NCI-H2196 treated with DMSO at 0.1 percent for 48 hours (cell line): ENCODE measurements at regions not wholly inside any gene's neighbourhood (a gene's known extent, or its start where the extent isn't known, plus 50 kb on each side); places are given as distances from the start of the nearest gene placed in this dataset.

ENCODE experiments used
- DNase-seq: peaks from one replicate; lab custom pipeline; 2025; ENCODE audit not compliant: unreplicated experiment; lab: John Stamatoyannopoulos, UW

DNA sequence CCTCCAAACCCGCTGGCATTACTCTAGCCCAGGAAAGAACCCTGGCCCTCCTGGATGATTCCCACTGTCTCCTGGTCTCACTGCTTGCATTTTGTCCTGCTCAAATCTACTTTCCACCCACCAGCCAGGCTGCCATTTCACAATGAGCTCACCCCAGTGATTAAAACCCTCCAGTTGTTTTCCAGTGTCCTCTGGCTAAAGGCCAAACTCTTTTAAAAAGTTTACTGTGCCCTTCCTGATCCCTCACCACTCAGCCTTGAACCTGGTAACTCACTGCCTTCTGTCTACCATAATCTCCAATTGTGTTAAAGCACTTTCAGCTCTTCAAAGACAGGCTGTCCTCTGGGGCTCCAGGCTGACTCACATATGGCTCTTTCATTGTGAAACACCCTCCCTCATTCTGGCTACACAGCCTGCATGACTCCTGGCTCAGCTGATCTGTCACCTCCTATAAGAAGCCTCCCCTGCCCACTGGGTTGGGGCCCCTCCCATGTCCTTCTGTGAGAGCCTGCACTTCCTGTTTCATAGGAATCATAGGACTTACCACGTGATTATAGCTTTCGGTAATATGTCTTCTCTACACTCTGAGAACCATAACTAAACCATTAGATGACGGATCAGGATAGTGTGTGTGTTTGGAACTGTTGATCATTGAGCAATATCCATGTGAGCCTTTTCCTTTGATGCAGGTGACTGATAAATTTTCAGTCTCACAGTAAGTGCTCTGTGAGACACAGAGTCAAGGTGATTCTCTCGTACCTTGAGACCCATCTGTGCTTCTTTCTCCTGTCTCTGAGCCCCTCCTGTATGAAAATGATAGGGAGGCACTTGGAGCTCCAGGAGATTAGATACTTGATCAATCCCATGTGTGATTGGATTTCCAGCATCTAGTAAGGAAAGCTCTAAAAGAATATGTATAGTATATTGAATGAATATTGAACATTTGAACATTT is 590.8 kb upstream of the ID2 start:
- DNase-seq, result no peak

DNA sequence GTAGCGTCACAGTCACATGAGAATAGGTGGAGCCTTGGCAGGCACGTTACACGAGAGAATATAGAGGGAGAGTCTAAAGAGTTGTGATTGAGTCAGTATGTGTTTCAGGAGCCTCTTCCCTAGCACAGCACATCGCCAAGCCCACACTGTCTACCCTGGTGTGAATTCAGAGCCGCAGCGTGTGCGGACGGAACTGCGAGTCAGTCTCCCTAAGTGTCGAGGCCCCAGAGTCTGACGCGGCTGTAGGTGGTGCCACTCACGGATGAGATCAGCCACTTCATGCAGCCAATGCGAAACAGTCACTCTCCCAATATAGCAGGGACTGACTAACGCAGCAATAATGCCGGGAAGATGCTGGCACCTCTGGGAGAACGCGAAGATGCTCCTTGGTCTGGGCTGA is 587.3 kb upstream of the ID2 start:
- no peak for DNase-seq

DNA sequence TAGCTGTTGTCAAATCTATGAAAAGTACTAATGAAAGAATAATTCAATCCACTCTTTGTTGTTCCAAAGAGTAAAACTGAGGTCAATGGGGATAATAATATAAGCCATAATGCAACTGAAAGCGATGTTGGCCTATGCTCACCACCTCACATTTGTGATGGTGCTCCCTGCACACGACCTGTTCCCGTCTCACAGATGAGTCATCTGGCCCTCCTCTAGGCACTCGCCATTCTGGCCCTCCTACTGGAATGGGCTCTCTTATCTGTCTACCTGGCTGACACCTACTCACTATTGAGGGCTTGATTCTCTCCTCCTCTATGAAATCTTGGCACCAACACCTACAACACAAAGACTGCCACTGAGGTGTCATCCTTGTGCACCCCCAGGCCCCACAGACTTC is 585.9 kb upstream of the ID2 start:
- no peak for DNase-seq

DNA sequence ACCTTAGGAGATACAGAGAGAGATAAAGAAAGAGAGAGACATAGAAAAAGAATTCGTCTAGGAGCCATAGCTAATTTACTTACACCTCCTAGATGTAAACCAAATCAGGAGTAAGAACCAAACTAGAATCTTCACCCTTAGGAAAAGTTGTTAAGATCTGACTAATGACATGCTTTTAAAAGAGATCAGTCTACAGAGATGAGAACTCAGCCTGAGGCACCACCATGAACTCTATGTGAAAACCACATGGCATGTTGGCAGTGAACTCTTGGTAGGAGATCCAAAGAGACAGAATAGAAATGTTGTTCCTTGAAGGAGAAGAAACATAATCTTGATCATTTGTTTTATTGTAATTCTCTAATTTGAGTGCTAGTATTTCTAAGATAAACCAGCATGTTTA is 585.4 kb upstream of the ID2 start:
- no peak for DNase-seq

DNA sequence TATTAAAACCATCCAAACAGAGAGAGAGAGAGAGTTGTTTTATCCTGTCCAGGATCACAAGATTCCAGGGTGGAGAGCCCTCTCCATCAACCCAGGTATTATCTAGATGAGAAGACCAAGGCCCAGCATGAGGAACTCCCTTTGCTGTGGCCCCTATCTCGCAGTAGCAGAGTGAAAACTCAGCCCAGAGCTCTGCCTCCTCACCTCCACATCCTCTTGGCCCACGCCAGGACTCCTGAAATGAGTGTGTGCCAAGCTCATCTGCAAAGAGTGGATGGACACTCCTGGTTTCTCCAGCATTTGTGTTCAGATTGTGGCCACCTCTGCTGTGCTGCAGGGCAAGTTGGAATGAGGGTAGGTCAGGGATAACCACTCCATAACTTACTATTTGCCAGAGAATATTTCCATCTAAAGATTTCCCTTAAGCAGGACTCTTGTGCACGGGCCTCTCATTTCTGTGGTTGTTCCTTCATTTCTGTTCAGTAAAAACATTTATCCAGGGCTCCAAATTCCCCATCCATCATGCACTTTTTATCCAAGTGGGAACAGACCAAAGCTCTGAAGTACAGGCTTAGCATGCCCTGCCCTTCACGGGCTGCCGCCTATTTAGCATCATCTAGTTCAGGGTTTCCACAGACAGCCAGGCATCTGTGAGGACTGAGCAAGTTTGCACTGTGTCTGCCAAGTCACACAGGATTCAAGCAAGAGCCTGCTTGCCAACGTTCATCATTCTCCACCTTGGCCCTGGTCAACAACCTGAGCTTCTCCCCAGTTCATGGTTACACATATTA is 583.2 kb upstream of the ID2 start:
- no peak for DNase-seq

DNA sequence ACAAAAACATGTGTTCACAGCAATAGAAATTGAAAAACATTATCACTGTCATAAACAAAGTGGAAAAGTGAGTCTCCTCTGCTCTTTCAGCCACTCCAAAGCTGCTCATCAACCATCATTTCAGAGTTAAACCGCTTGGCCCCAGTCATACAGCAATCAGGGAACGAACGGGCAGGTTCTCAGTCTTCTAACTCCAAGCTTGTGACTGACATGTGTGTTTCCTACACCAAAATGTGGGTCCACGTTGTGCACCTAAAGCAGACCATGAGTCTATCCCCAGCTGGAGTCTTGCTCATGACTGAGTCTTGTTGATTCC is 582.6 kb upstream of the ID2 start:
- no peak for DNase-seq

DNA sequence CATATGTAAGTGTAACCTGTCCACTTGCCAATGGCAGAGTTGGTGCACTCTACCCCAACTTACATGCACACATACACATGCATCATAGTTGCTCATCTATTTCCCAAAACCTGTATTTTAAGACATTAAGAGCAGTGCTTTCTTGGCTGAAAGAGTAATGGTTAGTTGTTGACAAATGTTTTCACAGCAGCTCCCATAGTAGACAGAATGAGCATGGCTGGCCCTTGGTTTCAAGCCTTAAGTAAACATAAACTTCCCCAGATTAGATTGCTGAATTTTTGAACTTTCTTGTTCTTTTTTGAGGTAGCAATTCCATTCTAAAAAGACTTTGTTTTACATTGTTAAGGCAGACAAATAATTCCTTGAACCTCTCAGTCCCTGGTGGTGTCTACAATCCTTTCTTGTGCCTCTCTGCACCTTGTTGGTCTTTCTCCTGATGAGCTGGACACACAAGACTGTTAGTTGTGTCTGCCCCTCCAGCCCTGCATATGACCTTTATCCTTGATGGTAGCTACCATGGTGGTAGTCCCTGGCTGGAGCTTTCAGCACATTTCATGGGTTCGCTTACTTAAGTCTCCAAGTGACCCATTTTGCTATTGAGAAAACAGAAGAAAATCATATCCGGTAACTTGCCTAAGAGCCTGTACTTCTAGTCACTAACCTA is 580.1 kb upstream of the ID2 start:
- no peak for DNase-seq

DNA sequence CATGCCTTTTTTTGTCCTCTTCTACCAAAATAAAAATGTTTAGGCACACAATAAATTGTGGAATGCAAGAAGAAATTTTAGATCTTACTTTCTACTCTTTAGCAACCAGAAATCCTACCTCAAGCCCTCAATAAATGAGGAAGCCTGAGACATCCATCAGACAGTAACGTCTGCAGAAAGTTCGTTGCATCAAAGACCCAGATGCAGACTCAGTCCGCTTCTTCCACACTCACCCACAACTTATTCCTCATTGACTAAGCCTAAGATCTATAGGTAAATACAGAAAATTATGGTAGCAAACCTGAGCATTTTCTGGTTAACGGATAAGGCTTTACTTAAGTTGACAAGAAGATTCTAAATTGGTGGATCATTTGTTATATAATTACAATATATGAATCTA is 579.4 kb upstream of the ID2 start:
- no peak for DNase-seq

DNA sequence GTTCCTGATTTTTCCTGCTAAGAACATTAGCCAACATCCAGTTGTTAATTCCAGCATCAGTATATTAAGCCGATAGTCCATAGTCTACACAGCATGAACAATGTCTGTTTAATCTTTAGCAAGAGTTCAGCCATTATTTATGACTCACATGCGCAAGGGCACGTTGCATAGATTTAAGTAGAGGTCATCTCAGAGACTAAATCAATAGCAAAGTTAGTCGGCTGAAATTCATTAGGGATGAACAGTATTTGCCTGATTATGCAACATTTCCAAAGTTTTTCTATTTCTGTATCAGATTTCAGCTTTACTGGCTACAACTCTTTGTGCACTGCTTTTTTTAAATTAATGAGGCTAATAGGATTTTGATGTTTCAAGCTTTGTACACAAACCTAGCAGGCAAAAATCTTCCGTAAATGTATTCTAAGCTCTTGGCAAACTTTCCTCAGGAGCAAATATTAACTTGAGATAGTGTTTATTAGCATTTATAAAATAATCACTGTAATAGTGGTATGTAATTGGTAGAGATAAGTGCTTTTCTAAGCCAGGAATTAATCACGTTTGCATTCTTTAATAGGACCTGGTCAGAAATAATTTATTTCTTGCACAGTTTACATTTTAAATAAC is 578.7 kb upstream of the ID2 start:
- DNase-seq, result peak; percentile 24

DNA sequence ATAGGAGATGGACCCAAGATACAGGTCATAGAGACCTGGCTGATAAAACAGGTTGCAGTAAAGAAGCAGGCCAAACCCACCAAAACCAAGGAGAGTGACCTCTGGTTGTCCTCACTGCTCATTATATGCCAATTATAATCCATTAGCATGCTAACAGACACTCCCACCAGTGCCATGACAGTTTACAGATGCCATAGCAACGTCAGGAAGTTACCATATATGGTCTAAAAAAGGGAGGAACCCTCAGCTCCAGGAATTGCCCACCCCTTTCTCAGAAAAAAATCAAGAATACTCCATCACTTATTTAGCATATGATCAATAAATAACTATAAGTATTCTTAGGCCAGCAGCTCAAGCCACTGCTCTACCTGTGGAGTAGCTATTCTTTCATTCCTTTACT is 574.7 kb upstream of the ID2 start:
- no peak for DNase-seq

DNA sequence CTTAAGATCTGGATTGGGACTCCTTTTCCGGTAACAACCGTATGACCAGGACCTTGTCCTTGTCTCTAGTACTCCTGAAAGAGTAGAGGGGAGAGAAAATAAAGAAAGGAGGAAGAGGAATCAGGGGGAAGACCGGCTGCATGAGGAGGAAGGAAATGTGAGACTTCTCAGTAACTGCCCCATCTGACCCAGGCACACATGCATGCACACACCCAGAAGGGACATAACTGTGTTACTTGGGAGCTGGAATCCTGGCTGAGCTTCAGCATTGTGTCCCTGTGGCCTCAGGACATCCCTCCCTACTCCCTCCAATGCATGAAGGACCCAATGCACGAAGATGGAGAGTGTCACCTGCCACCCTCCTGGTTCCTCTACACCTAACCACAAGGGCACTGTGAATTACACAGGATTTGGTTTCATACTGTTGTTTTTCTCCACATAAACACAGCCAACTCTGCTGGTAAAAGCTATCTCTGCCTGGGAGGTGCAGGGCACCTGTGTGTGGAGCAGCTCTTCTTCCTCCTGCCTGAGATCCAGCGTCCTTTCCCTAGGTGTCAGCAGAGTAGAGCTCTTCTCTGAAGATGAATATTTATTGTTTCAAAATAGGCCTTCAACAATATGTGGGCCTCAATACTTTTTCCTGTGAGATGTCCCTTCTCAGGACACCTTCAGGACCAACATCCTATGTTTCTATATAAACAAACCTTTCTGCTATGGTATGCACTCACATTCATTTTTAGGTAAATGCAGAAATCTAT is 574.1 kb upstream of the ID2 start:
- DNase-seq, result peak; percentile 52

DNA sequence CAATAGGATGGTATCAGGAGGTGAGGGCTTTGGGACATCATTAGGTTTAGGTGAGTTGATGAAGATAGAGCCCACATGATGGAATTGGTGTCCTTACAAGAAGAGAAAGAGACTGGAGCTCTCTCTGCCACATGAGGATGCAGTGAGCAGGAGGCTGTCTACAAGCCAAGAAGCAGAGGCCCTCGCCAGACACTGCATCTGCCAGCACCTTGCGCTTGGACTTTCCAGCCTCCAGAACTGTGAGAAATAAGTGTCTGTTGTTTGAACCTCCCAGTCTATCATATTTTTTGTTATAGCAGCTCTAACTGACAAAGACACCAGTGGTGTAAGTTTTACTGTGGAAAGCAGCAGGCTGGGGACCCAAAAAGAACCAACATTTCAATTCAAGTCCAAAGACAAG is 571.1 kb upstream of the ID2 start:
- no peak for DNase-seq

DNA sequence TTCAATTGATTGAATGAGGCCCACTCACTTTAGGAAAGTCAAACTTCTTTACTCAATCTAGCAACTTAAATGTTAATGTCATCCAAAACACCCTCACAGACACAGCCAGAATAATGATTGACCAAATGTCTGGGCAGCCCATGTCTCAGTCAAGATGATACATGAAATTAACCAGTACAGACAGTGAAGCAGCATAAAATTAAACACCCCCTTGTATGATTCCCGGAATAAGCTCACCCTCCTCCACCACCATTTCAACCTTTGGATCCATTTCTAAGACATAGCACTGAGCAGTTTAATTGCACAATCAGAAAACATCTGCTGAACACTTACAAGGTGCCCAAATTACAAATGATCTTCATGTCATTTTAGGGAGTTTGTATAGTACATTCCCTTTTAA is 570.7 kb upstream of the ID2 start:
- no peak for DNase-seq

DNA sequence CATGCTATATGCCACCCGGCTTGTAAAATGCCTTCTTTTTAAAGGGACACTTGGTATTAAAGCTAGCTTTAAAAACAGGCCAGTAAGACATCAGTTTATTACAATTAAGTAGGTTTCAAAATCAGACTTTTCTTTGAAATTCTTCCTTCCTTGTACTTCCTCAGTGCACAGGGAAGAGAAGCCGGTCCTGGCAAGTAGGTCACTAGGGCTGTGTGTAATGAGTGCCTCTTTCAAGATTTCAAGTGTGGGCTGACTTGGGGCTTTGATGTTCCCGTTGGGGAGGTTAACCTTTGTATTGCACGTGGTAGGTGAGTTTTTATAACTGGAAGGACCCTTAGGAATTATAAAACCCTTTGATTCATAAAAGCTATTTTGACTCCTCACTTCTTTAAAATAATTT is 566.4 kb upstream of the ID2 start:
- DNase-seq, result no peak

DNA sequence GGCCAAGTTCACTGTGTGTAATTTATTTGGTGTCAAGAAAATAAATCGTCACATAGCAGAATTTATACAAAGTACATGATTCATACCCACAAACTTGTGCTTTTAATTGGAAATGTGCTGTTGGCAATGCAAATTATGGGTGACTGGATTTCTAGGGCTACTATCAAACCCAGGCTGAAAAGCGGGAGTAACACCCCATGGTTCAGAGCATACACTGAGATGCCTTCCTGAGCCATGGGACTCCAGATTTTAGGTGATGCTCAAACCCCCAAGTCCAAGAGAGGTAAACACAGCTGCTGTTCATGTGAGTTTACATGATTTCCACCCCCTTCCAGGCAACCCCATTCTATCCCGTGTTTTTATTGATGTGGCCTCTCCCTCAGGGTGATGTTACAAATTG is 565.9 kb upstream of the ID2 start:
- DNase-seq, result no peak

DNA sequence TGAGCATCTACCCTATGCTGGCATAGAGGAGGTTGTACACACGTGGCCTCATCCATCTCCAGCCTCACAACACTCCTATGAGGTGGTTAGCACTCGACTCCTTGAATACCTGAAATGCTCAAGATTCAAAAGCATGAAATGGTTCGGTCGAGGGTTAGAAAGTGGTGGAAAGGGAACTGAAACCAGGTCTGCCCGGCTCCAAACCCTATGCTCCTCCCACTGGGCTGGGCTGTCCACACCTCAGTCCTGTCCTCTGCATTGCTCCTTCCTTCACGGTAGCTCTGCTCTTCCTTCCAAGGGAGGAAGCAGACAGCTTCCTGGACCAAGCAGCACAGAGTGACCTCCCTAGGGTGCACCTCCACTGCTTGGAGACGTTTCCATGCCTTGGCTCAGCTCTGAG is 565.2 kb upstream of the ID2 start:
- DNase-seq, result no peak

DNA sequence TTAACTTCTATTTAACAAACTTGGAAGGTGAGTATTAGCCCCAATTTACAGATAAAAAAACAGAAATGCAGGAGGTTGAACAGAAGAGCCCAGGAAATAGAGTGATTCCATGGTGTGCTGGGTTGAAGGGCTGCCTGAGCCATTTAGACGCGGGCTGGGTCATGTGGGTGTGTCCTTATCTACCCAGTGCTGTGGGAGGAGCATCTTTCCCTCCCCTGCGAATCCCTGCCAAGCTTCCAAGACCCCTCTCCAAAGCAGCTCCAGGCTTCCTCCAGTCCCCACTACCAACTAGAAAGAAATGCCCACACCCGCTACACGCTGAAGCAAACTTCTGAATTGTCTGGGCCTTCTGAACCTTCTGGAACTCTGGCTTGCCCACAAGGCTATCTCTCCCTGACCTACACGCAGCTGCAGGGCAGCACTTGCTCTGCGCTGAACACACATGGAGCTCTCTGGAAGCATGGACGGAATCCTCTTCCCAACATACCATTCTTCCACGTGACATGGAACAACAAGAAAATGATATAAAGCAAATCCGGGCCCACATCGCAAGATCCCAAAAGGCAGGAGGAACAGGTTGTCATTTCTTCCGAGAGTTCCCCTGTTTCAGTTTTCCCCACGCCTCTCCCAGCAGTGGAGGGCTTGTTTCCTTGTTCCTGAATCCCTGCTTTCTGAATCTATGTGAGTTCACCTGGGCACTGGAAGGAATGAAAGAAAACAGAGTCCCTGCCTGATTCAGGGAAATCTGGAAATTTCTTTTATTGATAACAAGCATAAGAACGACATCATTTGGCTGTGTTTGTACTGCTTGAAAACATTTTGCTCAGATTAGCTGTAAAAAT is 562.7 kb upstream of the ID2 start:
- no peak for DNase-seq

DNA sequence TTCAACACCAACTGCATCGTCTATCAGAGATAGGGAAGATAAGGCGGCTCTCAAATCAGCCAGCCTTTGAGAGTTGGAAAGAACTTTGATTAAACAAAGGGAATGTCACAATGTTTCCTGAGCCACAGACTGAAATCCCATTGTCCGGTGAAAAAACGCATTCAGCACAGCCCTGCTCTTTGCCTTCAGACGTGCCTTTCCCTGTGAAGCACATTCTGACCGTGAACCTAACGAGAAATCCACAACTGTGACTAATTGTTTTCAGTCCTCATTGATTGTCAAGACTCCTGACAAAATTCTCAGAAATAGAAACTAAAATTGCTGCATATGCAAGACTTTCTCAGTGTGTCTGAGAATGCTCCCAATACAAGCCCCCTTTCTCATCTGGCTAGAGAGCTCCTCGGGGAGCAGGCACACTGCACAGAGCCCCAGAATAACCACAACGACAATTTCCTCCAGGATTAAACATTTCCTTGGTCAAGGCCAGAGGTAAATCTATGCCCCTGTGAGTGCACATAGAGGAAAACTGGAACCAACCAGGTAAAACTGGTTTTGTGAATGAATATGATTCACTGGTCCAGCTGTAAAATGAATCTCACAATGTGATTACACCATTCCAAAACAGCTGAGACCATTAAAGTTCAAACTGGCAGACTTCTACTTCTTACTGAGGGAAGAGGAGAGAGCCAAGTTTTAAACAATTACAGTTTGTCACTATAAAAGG is 561.9 kb upstream of the ID2 start:
- no peak for DNase-seq

DNA sequence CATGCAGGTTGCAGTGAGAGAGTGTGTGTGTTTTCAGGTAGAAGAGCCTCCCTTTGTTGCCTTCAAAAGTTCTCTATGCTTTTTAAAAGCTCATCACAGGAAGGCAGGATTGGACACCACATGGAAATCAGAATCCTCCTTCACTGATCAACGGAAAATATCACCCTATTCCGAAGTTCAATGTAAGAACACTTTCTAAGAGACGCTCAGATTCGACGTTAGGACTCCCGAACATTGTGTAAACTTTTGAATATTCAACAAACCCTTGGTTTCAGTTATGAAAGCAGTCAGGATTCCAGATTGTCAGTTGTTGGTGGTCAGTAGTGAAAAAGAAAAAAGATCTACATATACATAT is 561.4 kb upstream of the ID2 start:
- no peak for DNase-seq
